RWPE2 (cell line): ENCODE measurements at regions not wholly inside any gene's neighbourhood (a gene's known extent, or its start where the extent isn't known, plus 50 kb on each side); places are given as distances from the start of the nearest gene placed in this dataset.

Experiments used
- ATAC-seq: fragments of 200-7000 bp; cut with Tn5 transposase; 3 replicates; pipeline ENCODE4 v1.9.1; 2021; ENCODE audit warnings: low read depth
- DNase-seq: peaks from one replicate; pipeline ENCODE4 v3.0.0-alpha.2; 2020; ENCODE audit warnings: low spot score
- H3K27ac ChIP-seq: fragments of 450-650 bp; 2 replicates; pipeline ENCODE4 v1.5.1; 2017; ENCODE audit warnings: mild to moderate bottlenecking; ENCODE audit not compliant: poor library complexity, severe bottlenecking
- H3K27me3 ChIP-seq: fragments of 250-450 bp; sonication (Bioruptor Pico); 2 replicates; pipeline ENCODE4 v1.5.1; 2021; ENCODE audit warnings: mild to moderate bottlenecking, moderate library complexity; ENCODE audit not compliant: insufficient read depth, poor library complexity, severe bottlenecking
- H3K36me3 ChIP-seq: fragments of 250-450 bp; sonication (Bioruptor Pico); 2 replicates; pipeline ENCODE4 v1.5.1; 2020; ENCODE audit warnings: low read depth, mild to moderate bottlenecking, moderate library complexity
- H3K4me1 ChIP-seq: fragments of 250-450 bp; sonication (Bioruptor Pico); 2 replicates; pipeline ENCODE4 v1.5.1; 2021; ENCODE audit warnings: mild to moderate bottlenecking, moderate library complexity; ENCODE audit not compliant: insufficient read depth, poor library complexity, severe bottlenecking
- H3K4me3 ChIP-seq: fragments of 250-450 bp; sonication (Bioruptor Pico); 2 replicates; pipeline ENCODE4 v1.5.1; 2021; ENCODE audit warnings: mild to moderate bottlenecking, moderate library complexity; ENCODE audit not compliant: severe bottlenecking
- H3K9me3 ChIP-seq: fragments of 250-450 bp; sonication (Bioruptor Pico); 2 replicates; pipeline ENCODE4 v1.5.1; 2021; ENCODE audit warnings: mild to moderate bottlenecking, moderate library complexity; ENCODE audit not compliant: severe bottlenecking
- CTCF ChIP-seq: fragments of 450-650 bp; IDR thresholded peaks from one replicate; pipeline ENCODE4 v1.5.1; 2017; ENCODE audit warnings: mild to moderate bottlenecking, moderate library complexity; ENCODE audit not compliant: poor library complexity, severe bottlenecking

- Histone ChIP-seq H3K4me3 (no peak overlapping the region), H3K4me1 (no peaks in the 10 kb centered on the region), H3K36me3 (no peaks in the 10 kb centered on the region), H3K27ac (no peak overlapping the region), H3K9me3 (no peaks in the 10 kb centered on the region), H3K27me3 (no peaks in the 10 kb centered on the region)
- TF ChIP-seq CTCF: no peak
- ATAC-seq (no peak), DNase-seq (no peak)
Measured at GRCh38 chr3:154583086-154583634, 153.2 kb upstream of the GPR149 start.

GRCh38 chr3:154582501-154582900, 152.5 kb upstream of the GPR149 start:
- Histone ChIP-seq H3K27ac (no peak overlapping the region), H3K36me3 (no peaks in the 10 kb centered on the region), H3K27me3 (no peaks in the 10 kb centered on the region), H3K4me3 (no peak overlapping the region), H3K4me1 (no peaks in the 10 kb centered on the region), H3K9me3 (no peaks in the 10 kb centered on the region)
- no peak for ATAC-seq
- DNase-seq: no peak
- TF ChIP-seq CTCF: no peak

GRCh38 chr3:154571553-154572226, 141.7 kb upstream of the GPR149 start:
- no peak for ATAC-seq
- DNase-seq: no peak
- Histone ChIP-seq H3K36me3 (no peaks in the 10 kb centered on the region), H3K27me3 (no peaks in the 10 kb centered on the region), H3K4me1 (no peaks in the 10 kb centered on the region), H3K9me3 (no peaks in the 10 kb centered on the region), H3K27ac (no peak overlapping the region), H3K4me3 (no peak overlapping the region)
- TF ChIP-seq CTCF: no peak

GRCh38 chr3:154568064-154568463, 138.1 kb upstream of the GPR149 start:
- no peak overlapping the region for H3K27ac ChIP-seq
- no peak for TF ChIP-seq CTCF
- H3K4me3 ChIP-seq: no peak overlapping the region
- no peaks in the 10 kb centered on the region for H3K36me3 ChIP-seq
- no peaks in the 10 kb centered on the region for H3K9me3 ChIP-seq
- ATAC-seq (no peak), DNase-seq (no peak)
- H3K4me1 ChIP-seq: no peaks in the 10 kb centered on the region
- no peaks in the 10 kb centered on the region for H3K27me3 ChIP-seq

GRCh38 chr3:154559623-154560022, 129.6 kb upstream of the GPR149 start:
- no peak for ATAC-seq
- no peaks in the 10 kb centered on the region for H3K36me3 ChIP-seq
- DNase-seq: no peak

More at GRCh38 chr3:154559623-154560022, 129.6 kb upstream of the GPR149 start:
- no peaks in the 10 kb centered on the region for H3K27me3 ChIP-seq
- TF ChIP-seq CTCF: no peak
- H3K4me3 ChIP-seq: no peak overlapping the region
- H3K4me1 ChIP-seq: no peaks in the 10 kb centered on the region
- H3K9me3 ChIP-seq: no peaks in the 10 kb centered on the region
- H3K27ac ChIP-seq: no peak overlapping the region
